Esophagus squamous epithelium (tissue), 4 donors: ENCODE measurements at regions not wholly inside any gene's neighbourhood (a gene's known extent, or its start where the extent isn't known, plus 50 kb on each side); places are given as distances from the start of the nearest gene placed in this dataset.

ENCODE experiments used
- POLR2A ChIP-seq, 4 donors: fragments of 450-650 bp; IDR thresholded peaks; one replicate each; pipeline ENCODE4 v1.6.1; 2017; ENCODE audit warnings: antibody characterized with exemption in 4 of 4, mild to moderate bottlenecking in 4 of 4, moderate library complexity in 3 of 4
- TF ChIP-seq, protein P1 (sequence below), 6 experiments: fragments of 450-650 bp in 4 of 6; fragments of 200-600 bp in 2 of 6; sonication (generic) in 2 of 6; IDR thresholded peaks; one replicate each; pipeline ENCODE4 v1.5.1; 2016 to 2019; ENCODE audit warnings: antibody characterized with exemption in 6 of 6, mild to moderate bottlenecking in 4 of 6, moderate library complexity in 4 of 6

DNA sequence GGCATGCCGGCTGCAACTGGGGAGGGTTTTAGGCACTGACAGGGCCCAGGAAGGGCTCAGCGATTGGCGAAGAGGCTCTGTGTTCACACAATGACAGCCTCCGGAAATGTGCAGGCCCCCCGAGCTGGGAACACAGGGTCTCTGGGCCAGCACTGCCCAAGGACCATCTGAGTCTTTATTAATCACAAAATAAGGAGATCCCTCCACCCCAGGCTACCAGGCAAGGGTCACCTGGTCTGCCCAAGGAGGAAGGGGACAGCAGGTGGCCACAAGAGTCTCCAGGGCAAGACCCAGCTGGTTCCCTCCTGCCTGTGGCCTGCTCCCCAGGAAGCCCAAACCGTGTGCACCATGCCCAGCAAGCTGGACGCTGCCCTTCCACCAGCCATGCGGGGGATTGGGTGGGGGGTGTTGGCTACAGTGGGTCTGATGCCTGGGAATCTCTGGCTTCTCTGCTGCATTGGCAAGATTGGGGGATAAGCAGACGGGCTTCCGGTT, 52.1 kb upstream of the TNRC6C start:
- TF ChIP-seq, protein P1, sequence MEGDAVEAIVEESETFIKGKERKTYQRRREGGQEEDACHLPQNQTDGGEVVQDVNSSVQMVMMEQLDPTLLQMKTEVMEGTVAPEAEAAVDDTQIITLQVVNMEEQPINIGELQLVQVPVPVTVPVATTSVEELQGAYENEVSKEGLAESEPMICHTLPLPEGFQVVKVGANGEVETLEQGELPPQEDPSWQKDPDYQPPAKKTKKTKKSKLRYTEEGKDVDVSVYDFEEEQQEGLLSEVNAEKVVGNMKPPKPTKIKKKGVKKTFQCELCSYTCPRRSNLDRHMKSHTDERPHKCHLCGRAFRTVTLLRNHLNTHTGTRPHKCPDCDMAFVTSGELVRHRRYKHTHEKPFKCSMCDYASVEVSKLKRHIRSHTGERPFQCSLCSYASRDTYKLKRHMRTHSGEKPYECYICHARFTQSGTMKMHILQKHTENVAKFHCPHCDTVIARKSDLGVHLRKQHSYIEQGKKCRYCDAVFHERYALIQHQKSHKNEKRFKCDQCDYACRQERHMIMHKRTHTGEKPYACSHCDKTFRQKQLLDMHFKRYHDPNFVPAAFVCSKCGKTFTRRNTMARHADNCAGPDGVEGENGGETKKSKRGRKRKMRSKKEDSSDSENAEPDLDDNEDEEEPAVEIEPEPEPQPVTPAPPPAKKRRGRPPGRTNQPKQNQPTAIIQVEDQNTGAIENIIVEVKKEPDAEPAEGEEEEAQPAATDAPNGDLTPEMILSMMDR (IDR thresholded peaks at IDR 0.05): no peak
- TF ChIP-seq POLR2A (IDR thresholded peaks at IDR 0.05): no peak
